ENCODE measurements at regions not wholly inside any gene's neighbourhood (a gene's known extent, or its start where the extent isn't known, plus 50 kb on each side); places are given as distances from the start of the nearest gene placed in this dataset.

- no peak for TF ChIP-seq CTCF (IDR thresholded peaks at IDR 0.05; ENCODE audit: control insufficient read depth, insufficient read depth, low read depth, low read length, missing control alignments)
- H3K4me3 ChIP-seq (ENCODE audit: control insufficient read depth, low read depth, low read length) = no peak overlapping the region
- DNase-seq (ENCODE audit: low read depth) = no peak
Observed at GRCh38 chr2:866887-867286, 83.8 kb upstream of the SNTG2 start.

GRCh38 chr2:866009-866680 lies 84.5 kb upstream of the SNTG2 start:
- TF ChIP-seq CTCF (IDR thresholded peaks at IDR 0.05; ENCODE audit: control insufficient read depth, insufficient read depth, low read depth, low read length, missing control alignments) = no peak
- no peak for DNase-seq (ENCODE audit: low read depth)
- H3K4me3 ChIP-seq (ENCODE audit: control insufficient read depth, low read depth, low read length) = no peak overlapping the region

- H3K4me3 ChIP-seq (ENCODE audit: control insufficient read depth, low read depth, low read length) = no peak overlapping the region
- DNase-seq (ENCODE audit: low read depth) = no peak
- TF ChIP-seq CTCF (IDR thresholded peaks at IDR 0.05; ENCODE audit: control insufficient read depth, insufficient read depth, low read depth, low read length, missing control alignments) = no peak
Observed at GRCh38 chr2:864501-865106, 86.0 kb upstream of the SNTG2 start.

GRCh38 chr2:863732-864450 lies 86.8 kb upstream of the SNTG2 start:
- no peak for DNase-seq (ENCODE audit: low read depth)
- no peak for TF ChIP-seq CTCF (IDR thresholded peaks at IDR 0.05; ENCODE audit: control insufficient read depth, insufficient read depth, low read depth, low read length, missing control alignments)
- no peak overlapping the region for H3K4me3 ChIP-seq (ENCODE audit: control insufficient read depth, low read depth, low read length)

- no peak for TF ChIP-seq CTCF (IDR thresholded peaks at IDR 0.05; ENCODE audit: control insufficient read depth, insufficient read depth, low read depth, low read length, missing control alignments)
- no peak overlapping the region for H3K4me3 ChIP-seq (ENCODE audit: control insufficient read depth, low read depth, low read length)
- no peak for DNase-seq (ENCODE audit: low read depth)
Observed at GRCh38 chr2:862731-863466, 87.8 kb upstream of the SNTG2 start.

- no peak for TF ChIP-seq CTCF (IDR thresholded peaks at IDR 0.05; ENCODE audit: control insufficient read depth, insufficient read depth, low read depth, low read length, missing control alignments)
- no peak for DNase-seq (ENCODE audit: low read depth)
- no peak overlapping the region for H3K4me3 ChIP-seq (ENCODE audit: control insufficient read depth, low read depth, low read length)
Observed at GRCh38 chr2:862355-862687, 88.3 kb upstream of the SNTG2 start.

Measured in AG09309 (cell line).